Parathyroid adenoma (tissue), 2 donors: ENCODE measurements at regions not wholly inside any gene's neighbourhood (a gene's known extent, or its start where the extent isn't known, plus 50 kb on each side); places are given as distances from the start of the nearest gene placed in this dataset.

Experiments used
- H2AFZ ChIP-seq: fragments of 300-600 bp; sonication (generic); one replicate; pipeline ENCODE4 v1.7.0; 2017; ENCODE audit warnings: antibody characterized with exemption, mild to moderate bottlenecking
- H3K27ac ChIP-seq: fragments of 300-600 bp; sonication (generic); one replicate; pipeline ENCODE4 v1.7.0; 2017
- H3K27me3 ChIP-seq: fragments of 300-600 bp; sonication (generic); one replicate; pipeline ENCODE4 v1.7.0; 2017; ENCODE audit warnings: low read length; ENCODE audit not compliant: control insufficient read depth, insufficient read depth
- H3K36me3 ChIP-seq: fragments of 300-600 bp; sonication (generic); one replicate; pipeline ENCODE4 v1.7.0; 2017; ENCODE audit warnings: low read length; ENCODE audit not compliant: control insufficient read depth, insufficient read depth
- H3K4me1 ChIP-seq: fragments of 300-600 bp; sonication (generic); one replicate; pipeline ENCODE4 v1.7.0; 2017; ENCODE audit warnings: control low read depth
- H3K4me2 ChIP-seq: fragments of 300-600 bp; sonication (generic); one replicate; pipeline ENCODE4 v1.7.0; 2017; ENCODE audit warnings: low read length
- H3K4me3 ChIP-seq: fragments of 300-600 bp; sonication (generic); one replicate; pipeline ENCODE4 v1.7.0; 2017; ENCODE audit warnings: low read depth, low read length
- H3K79me2 ChIP-seq: fragments of 300-600 bp; sonication (generic); one replicate; pipeline ENCODE4 v1.7.0; 2017; ENCODE audit warnings: control low read depth
- H3K9ac ChIP-seq: fragments of 300-600 bp; sonication (generic); one replicate; pipeline ENCODE4 v1.7.0; 2017; ENCODE audit warnings: mild to moderate bottlenecking
- H3K9me3 ChIP-seq: fragments of 300-600 bp; sonication (generic); one replicate; pipeline ENCODE4 v1.7.0; 2017; ENCODE audit warnings: low read length; ENCODE audit not compliant: control insufficient read depth
- TF ChIP-seq, protein P1 (sequence below): fragments of 300-600 bp; sonication (generic); IDR thresholded peaks from one replicate; pipeline ENCODE4 v1.7.0; 2017; ENCODE audit warnings: antibody characterized with exemption, mild to moderate bottlenecking
- donor health status: primary hyperparathyroidism.

DNA sequence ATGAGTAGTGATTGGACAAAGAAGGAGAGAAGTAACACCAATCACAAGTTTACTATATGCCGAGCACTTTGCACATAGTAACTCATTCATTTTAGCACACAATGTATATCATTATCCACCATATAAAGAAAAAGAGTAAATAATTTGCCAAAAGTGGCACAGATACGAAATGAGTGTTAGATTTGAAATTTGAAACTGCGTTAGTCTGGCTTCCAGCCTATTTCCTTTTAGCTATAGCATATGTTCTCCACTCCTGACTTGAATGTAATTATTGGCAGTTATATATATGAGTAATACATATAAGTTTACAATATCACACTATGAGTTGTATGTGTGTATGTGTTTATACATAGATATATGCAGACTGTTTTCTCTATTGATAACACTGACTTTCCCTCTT, 98.6 kb downstream of the NOL4 start:
- Histone ChIP-seq H3K27me3 (no peaks in the 10 kb centered on the region), H3K4me1 (no peaks in the 10 kb centered on the region), H3K4me2 (no peak overlapping the region), H2AFZ (no peak overlapping the region), H3K79me2 (no peaks in the 10 kb centered on the region), H3K9me3 (no peaks in the 10 kb centered on the region), H3K4me3 (no peak overlapping the region), H3K27ac (no peak overlapping the region), H3K9ac (no peak overlapping the region), H3K36me3 (no peaks in the 10 kb centered on the region)
- TF ChIP-seq, protein P1, sequence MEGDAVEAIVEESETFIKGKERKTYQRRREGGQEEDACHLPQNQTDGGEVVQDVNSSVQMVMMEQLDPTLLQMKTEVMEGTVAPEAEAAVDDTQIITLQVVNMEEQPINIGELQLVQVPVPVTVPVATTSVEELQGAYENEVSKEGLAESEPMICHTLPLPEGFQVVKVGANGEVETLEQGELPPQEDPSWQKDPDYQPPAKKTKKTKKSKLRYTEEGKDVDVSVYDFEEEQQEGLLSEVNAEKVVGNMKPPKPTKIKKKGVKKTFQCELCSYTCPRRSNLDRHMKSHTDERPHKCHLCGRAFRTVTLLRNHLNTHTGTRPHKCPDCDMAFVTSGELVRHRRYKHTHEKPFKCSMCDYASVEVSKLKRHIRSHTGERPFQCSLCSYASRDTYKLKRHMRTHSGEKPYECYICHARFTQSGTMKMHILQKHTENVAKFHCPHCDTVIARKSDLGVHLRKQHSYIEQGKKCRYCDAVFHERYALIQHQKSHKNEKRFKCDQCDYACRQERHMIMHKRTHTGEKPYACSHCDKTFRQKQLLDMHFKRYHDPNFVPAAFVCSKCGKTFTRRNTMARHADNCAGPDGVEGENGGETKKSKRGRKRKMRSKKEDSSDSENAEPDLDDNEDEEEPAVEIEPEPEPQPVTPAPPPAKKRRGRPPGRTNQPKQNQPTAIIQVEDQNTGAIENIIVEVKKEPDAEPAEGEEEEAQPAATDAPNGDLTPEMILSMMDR, result no peak

DNA sequence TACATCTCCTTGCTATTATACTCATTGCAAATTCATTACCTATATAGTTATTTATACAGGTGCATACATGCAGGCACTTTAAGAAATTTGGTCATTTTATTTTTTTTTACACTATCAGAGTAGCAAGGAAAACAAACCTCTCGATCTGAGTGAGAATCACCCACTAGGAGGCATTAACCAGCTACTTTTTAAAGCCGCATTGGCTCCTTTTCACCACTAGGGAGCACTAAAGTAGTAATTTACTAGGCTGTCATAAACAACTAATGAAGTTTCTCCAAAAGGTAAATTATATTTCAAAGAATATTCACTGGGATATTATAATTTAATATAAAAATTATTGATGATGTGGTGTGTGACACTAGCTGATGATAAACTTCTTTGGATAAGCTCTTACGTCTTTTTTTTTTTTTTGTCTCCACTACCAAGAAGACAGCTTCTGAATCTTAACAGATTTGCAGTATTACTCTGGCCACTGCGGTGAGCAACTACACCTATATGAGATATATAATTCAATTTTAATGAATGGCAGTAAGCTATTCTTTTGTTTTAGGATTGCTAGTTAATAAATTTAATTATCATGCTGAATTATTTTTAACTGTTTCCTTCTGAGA, 101.9 kb downstream of the NOL4 start:
- Histone ChIP-seq H3K79me2 (no peaks in the 10 kb centered on the region), H3K27ac (no peak overlapping the region), H3K4me1 (no peaks in the 10 kb centered on the region), H3K9ac (no peak overlapping the region), H3K4me2 (no peak overlapping the region), H3K27me3 (no peaks in the 10 kb centered on the region), H2AFZ (no peak overlapping the region), H3K9me3 (no peaks in the 10 kb centered on the region), H3K4me3 (no peak overlapping the region), H3K36me3 (no peaks in the 10 kb centered on the region)
- TF ChIP-seq, protein P1, result peak; percentile 38

DNA sequence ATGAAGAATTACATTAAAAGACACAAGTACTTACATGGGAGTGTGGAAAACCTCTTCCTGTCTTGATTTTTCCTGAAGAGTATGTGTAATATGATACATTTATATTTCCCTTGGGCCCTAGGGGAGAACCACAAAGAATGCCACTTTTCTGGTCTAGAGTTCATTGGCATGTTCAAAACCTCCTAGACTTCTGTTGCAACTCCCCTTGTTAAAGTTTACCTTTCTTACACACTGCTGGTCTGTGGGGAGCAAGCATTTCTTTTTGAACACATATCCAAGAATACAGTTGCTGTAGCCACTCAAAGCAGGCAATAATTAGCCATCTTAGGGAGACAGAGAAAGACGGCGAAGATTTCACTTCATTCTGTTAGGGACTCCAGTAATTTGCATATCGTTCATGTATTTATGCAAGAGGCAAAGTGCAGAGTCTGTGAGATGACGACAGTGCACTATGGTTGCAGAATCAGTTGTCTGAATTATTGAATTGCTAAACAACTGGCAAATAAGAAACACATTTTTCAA, 103.5 kb downstream of the NOL4 start:
- H3K79me2 ChIP-seq, result no peaks in the 10 kb centered on the region
- no peaks in the 10 kb centered on the region for H3K27me3 ChIP-seq
- no peak overlapping the region for H3K4me2 ChIP-seq
- no peak overlapping the region for H3K4me3 ChIP-seq
- no peaks in the 10 kb centered on the region for H3K4me1 ChIP-seq
- H3K36me3 ChIP-seq, result no peaks in the 10 kb centered on the region
- H3K27ac ChIP-seq, result no peak overlapping the region
- no peaks in the 10 kb centered on the region for H3K9me3 ChIP-seq
- TF ChIP-seq, protein P1, result no peak
- no peak overlapping the region for H2AFZ ChIP-seq
- H3K9ac ChIP-seq, result no peak overlapping the region

GRCh38 chr18:34120294-34120693, 104.4 kb downstream of the NOL4 start:
- Histone ChIP-seq H2AFZ (no peak overlapping the region), H3K79me2 (no peaks in the 10 kb centered on the region), H3K4me1 (no peaks in the 10 kb centered on the region), H3K4me2 (no peak overlapping the region), H3K9me3 (no peaks in the 10 kb centered on the region), H3K27me3 (no peaks in the 10 kb centered on the region), H3K27ac (no peak overlapping the region), H3K4me3 (no peak overlapping the region), H3K36me3 (no peaks in the 10 kb centered on the region), H3K9ac (no peak overlapping the region)
- TF ChIP-seq, protein P1, result no peak

- Histone ChIP-seq H3K36me3 (no peaks in the 10 kb centered on the region), H3K4me2 (no peak overlapping the region), H3K9ac (no peak overlapping the region), H3K4me1 (no peaks in the 10 kb centered on the region), H3K27me3 (no peaks in the 10 kb centered on the region), H2AFZ (no peak overlapping the region), H3K4me3 (no peak overlapping the region), H3K27ac (no peak overlapping the region), H3K9me3 (no peaks in the 10 kb centered on the region), H3K79me2 (no peaks in the 10 kb centered on the region)
- TF ChIP-seq, protein P1, result no peak
Observed at GRCh38 chr18:34117319-34117718, 107.4 kb downstream of the NOL4 start.
